G401 (cell line): ENCODE measurements at regions not wholly inside any gene's neighbourhood (a gene's known extent, or its start where the extent isn't known, plus 50 kb on each side); places are given as distances from the start of the nearest gene placed in this dataset.

Experiments
- DNase-seq: peaks from one replicate; pipeline ENCODE4 v3.0.0-alpha.2; 2015; ENCODE audit warnings: low spot score
- in situ Hi-C: cut with HindIII; loops from 2 replicates; pipeline ENCODE4 v1.10.0; 2016; ENCODE audit warnings: low sequenced_read_pairs, mixed read lengths

DNA sequence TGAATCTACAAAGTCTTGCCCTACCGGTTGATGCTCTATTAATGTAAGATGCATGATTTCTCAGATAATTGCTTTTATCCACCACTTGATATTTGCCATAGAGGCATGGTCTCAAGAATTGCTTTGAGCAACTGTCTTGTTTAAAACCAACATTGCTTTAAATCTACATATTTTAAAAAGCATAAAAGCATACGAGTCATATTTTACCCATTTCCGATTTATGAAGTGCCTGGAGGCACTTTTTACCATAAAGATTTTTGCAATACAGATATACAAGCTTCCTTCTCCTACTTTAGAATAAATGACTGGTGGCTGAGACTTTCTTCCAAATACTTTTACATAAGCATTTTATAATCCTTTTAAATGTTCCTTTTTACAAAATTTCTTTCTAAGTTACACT is 517.6 kb downstream of the TXNL1 start:
- in situ Hi-C loops = no loop called here

DNA sequence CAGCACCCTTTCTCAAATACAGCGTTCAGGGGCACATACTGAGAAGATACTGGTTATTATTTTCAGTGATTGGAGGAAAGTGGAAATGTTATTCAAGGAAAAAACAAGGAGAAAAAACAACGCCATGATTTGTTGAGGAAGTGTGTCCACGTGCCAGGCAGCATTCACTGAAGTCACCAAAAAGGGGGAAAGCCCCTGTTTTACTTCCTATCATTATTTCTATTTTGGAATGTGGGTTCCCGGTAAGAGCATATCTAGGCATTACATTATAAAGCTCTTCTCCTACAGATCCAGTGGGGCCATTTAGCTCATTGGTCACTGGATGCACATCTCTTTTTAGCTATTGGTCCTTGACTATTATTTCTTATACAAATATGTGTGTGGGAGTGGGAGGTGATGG is 518.7 kb downstream of the TXNL1 start:
- in situ Hi-C loops = no loop called here
- DNase-seq = no peak

More for the DNA sequence above, 517.6 kb downstream of the TXNL1 start:
- DNase-seq = no peak

DNA sequence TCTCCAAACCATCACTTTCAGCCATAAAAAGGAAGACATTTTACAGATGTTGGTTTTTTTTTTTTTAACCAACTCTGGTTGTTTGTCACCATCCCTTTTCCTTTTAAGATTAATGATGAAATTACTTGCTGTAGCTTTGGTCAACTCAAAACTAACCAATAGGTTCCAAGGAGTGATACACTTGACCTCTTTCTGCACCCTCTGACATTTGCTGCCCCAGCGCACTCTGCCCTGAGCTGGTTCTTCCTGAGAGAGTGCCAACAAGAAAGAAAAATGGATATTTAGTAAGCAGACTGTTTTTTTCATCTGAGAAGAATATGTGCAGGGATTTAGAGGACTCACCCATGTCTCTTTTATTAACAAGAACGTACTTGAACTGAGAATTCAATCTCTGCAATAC is 520.0 kb downstream of the TXNL1 start:
- DNase-seq = no peak
- in situ Hi-C loops = no loop called here

DNA sequence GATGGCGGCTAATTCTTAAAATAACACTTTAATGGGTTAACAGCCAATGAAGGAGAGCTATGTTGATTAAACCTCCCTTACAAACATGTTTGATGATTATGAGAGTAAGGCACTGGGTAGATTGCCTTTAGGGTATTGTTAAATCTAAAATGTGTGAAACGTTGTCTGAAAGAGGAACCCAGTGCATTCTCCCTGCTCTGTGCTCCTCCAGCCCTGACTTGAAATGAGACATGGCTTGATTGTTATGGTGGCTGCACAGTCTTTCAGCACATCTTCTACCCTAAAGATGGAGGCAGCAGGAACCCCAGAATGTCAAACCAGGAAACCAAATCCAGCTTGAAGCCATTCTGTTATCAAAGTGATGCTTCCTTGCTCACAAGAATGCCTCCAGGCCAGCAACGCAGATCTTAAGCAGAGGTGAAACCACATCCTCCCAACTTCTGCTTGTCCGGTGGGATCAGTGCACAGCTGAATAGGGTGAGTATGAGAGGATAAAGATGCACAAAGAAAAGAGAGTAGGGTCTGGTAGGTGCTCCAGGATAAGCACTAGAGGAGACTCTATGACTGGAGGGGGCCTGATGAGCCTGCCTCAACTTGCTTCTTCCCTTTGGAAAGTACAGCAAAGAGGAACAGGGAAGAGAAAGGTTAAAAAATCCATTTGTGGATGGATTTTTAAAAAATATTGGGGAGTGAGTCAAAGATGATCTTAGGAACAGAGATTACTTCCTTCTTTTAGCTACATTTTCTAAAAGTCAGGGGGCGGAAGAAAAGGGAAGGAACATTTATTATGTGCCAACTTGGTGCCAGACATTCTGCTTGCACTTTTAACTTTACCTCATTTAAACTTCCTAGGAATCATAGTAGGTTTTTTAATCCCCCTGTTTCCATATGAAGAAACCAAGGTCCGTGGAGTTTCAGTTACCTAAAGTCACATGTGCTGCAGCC is 523.0 kb downstream of the TXNL1 start:
- DNase-seq = no peak
- in situ Hi-C loops = no loop called here

DNA sequence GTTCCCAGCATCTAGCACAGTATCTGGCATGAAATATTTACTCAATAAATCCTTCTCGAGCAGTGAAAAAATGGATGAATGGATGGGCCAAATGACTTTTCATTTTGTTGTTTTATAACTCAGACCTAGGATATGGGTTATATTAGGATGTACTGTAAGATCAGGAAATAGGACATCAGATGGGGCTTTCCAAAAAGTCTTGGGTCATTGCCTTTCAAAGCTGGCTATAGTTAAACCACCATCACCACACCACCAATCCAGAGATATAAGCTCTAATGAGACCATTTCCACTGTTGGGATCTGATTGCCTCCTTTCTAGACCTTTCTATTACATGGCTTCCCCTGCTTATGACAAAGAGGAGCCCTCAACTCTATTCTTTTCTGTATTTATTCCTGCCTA is 525.0 kb upstream of the TCF4 start:
- in situ Hi-C loops = no loop called here
- no peak for DNase-seq

DNA sequence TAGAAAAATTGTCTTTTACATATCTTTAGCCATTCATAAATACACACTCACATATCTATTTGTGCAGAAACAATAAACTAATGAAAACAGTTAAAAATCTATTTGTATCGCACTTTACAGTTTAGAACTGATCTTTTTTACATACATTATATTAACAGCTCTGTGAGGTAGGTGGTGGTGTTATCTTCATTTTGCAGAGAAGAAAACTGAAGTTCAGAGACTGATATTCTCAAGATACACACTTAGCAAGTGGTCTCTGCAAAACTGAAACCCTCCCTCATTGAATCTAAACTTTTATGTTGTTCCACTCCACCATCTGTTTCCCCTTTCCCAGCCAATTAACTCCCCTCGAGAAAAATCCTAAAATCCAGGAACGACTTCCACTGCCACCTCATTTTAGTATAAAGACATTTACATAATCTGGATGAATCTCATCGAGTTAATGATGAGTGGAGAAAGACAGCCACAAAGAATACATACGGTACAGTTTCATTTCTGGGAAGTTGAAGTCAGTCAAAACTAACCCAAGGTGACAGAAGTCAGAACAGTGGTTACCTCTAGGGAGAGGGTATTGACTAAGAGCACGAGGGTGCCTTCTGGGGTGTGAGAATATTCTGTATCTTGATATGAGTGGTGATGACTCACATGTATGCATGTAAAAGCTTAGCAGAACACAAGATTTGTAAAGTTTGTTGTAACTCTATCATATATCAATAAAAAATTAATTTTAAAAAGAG is 524.2 kb upstream of the TCF4 start:
- no peak for DNase-seq
- in situ Hi-C loops = no loop called here

DNA sequence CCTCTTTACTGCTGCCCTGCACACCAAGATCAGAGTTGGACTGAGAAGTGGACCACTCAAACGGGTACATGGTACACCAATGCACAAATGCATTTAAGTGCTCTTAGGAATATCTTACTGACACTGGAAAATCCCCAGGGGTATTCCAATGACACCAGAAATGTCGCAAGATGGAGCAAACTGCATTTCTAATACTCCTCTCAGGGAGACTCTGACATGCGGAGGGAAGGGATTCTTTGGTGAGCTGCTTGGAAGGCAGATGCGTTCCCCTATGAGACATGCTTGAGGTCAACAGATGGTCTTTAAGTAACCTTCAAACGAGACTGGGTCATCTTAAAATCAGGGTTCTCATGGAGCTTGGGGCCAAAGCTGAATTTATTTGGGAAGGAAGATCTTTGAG is 521.8 kb upstream of the TCF4 start:
- no peak for DNase-seq
- in situ Hi-C loops = no loop called here

DNA sequence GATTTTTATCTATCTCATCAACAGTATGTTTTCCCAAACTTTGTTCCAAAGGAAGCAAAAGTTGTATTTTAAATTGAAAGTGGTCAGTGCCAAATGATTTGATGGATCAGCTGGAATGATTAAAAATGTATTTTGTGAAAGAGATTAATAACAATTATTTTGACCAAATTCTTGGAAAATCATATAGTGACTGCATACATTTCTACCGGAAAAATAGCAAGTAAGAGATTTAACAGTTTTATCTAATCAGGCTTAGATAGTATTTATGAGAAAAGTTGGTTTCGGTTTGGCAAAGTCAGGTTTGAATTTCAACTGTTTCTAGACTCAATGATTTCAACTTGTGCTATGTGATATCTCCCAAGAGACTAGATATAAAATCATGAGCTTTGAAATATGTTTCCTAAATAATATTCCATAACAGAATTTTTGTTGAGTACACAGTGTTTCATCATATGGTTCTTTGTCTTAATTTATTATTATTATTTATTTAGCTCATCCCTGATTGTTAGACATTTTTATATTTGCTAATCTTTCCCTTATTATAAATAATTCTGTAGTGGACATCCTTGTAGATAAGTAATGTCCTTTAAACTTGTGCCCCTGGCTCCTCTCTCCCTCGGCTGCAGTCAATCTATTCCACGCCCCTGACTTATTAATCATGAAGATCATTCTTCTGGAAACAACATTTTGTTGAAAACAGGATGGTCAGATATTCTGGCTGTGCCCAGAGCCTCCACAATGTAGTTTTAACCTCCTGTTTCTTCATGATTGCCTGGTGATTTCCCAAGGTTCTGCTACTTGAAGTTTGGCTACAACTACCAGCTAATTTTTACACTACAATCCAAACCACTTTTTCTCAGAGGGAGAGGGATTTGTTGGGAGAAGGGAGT is 520.7 kb upstream of the TCF4 start:
- in situ Hi-C loops = no loop called here
- no peak for DNase-seq

DNA sequence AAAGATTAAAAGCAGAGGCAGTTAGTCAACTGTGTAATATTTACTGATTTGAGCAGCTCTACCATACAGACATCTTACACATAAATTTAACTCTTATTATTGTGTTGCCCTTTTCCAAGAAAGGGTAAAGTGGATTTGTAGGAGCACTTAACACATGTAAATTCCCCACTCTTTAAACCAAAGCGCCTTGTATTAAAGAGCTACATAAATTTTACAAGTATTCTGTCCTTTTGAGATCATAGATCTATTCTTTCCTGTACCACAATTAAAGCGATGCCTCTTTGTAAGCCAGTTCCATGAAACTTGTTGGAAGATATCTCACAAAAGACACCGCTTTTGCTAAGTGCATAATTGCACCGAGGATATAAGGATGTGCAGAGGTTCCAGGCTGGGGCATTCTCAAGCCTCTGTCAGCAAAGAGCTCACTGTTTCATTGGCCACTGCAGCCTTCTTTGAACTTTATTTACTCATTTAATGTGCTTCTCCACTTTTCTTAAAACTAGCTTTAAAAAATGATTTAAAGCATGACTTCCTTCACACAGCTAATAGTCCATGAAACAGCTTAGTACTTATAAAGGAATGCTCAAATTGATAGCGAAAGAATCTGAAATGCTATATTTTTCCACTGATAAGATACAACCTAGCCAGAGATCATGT is 520.0 kb upstream of the TCF4 start:
- in situ Hi-C loops = no loop called here

DNA sequence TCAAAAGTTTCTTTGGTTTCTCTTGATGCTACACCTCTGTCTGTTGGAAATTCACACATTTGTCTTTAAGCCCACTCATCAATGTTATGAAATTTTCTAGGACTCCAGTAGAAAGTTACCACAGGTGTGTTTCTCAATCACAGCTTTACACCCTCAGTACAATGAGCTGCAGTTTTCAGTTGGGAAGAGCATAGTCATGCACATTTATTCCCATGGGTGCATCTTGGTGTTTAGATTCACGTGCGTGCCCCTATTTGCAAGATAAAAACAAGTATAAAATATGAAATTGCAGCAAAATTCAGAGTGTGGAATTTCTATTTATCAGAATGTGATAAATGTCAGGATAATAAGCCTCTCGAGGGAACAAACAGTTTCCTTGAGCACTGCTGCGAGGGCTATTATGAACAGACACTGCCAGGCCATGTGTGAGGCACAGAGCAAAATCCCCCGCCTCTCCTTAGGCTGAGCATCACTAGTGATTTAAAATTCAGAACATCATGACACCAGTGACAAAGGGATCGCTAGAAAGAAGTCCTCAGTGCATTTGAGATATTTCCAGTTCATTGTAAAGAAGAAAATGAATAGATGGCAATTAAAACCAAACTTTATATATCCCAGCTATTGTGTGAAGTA is 512.2 kb upstream of the TCF4 start:
- in situ Hi-C loops = no loop called here
- no peak for DNase-seq

More for the DNA sequence above, 520.0 kb upstream of the TCF4 start:
- no peak for DNase-seq

DNA sequence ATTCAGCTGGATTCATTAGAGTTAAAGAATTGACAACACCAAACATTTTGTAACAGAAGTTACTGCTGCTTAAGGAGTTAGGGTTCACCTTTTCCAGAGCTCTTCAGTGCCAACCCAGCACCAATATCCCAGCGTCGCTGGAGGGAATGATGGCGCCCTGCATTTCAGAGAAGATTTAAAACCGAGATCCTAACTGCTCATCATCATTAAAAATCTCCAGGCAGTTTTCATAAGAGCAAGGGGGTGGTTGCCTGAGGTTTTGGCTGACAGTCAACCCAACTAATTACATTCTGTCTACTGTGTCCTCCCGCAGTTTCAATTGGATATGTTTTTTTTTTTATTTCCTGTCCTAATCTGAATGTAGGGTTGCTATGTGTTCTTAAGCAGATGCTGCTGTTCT is 509.6 kb upstream of the TCF4 start:
- in situ Hi-C loops = no loop called here
- peak; percentile 19 for DNase-seq

DNA sequence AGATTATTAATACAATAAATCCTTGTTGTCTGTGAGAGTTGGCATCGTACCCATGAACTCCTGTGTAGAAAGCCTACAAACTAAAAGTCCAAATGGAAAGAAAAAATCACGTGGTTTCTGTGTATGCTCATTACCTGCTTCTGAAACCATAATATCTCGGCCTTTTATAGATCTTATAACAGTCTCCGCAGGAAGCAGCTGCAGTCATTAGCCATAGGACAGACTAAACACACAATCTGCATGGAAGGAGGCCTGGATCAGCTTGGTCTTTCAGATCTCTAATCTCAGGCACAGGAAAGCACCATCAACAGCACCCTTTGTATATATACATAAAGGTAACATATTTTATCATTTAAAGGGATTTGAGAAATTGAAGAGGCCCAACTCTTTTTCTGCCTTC is 508.9 kb upstream of the TCF4 start:
- no peak for DNase-seq
- in situ Hi-C loops = no loop called here

DNA sequence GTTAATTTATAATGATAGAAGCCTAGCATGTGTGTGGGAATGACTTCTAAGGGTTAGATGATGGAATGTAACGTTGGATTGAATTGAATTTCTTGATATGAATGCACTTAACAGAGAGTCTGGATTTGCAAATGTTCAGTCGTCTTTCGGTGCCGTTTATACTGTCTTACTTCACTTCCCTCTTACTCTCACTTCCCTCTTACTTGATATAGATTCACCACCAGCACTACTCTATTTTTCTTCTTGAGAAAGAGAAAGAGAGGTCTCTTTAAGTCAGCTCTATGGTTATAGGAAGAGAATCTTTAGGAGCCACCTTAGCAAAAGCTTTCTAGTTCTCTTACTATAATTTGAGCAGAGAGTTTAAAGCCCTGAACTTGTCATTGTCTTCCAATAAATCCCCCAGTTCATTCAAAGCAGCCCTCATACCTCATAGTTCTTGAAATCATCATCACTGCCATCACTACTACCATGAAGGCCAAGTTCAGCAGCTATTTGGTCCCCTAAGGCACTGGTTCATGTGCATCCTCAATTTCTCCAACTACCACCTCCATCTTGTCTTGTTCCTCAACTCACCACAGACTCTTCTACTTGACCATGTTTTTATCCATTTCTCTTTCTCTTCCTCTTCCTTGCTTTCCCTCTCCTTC is 501.7 kb upstream of the TCF4 start:
- DNase-seq = no peak
- in situ Hi-C loops = no loop called here

DNA sequence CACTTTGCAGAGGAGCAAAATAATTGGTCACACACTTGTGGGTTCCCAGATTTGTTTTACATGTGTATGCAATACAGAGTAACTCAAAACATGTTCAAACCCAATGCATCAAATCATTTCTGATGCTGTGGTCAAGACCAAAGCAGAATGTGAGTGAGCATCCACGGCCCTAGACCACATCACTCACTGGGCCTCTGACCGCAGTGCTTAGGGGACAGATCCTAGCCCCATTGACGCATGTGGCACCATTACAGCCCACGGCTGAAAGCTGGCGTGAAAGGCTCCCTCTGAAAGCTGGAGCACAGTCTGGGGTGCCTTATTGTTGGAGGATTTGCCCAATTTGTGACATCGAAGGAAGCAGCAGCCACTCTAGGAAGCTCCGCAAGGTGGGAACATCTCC is 498.8 kb upstream of the TCF4 start:
- no peak for DNase-seq
- in situ Hi-C loops = no loop called here

DNA sequence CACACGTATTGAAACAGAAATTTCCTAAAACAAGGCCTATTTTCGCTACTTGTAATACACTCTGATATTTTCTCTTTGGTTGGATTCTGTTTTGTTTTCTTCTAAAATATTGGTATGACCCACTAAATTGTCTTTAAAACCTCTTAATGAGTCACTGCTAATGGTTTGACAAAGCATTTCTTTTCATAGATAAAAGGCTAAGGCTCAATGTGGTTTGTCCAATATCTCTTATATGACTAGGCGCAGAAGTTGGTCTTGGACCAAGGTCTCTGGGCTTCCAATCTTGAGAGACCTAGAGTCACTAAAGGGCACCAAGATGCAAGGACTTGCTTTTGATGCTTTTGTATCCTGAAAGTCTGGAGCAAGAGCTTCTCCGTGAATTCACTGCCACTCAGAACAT is 498.2 kb upstream of the TCF4 start:
- DNase-seq = no peak
- in situ Hi-C loops = no loop called here

DNA sequence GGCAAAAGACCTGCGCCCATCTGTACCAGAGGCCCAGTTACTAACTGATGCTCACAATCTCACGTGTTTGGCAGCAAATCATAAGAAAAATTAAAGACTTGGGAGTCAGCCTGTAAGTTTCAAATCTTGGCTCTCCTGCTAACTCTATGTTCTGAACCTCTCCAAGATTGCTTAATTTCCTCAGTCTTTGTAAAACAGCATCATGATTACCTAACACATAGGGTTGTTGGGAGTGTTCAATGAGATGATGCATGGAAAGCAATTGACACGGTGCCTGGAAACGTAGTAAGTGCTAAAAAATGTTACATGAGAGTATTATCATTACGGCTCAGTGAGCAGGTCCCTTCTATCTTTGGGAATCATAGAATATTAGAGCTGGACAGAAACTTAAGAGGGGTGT is 497.6 kb upstream of the TCF4 start:
- in situ Hi-C loops = no loop called here
- no peak for DNase-seq

DNA sequence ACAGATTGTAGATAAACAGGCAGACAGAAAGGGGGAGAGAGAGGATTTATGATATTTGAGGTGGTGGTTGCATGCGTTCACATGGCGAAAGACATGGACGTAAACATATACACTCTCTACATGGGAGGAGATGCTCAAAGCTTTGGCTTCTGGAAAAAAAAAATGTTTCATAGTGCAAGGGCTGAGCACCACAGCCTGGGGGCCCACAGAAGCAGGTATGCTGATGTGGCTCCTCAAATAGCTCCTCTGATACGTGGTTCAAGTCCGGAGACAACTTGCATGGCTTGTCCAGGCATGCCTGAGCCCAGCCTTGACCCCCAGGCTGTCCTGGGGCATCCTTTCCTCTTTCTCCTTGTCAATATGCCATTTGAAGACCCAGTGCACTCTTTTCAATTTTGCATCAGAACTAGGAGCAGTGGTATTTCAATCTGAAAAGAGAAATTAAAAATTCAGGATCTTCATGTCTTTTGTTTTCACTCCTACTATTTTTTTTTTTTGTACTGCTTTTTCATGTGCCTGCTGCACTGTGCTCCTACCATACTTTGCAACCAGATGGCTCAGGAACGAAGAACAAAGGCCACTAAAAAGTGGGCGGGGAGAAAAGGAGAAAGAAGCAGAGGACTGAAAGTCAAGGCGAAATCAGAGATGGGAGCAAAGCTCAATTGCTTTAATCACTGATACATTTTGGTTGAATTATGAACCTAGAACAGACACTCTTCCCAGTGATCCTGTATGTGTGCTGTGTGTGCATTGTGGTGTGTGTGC is 495.7 kb upstream of the TCF4 start:
- no peak for DNase-seq
- in situ Hi-C loops = loop anchor here (5.0 kb wide), 1 partner anchor 36 kb away; no protein-coding TSS in a partner anchor
